Stomach (tissue), 8 donors: ENCODE measurements at regions not wholly inside any gene's neighbourhood (a gene's known extent, or its start where the extent isn't known, plus 50 kb on each side); places are given as distances from the start of the nearest gene placed in this dataset.

Experiments used
- DNase-seq, 2 donors: peaks; one replicate each; pipeline versions ENCODE4 v3.0.0 to v3.0.0-alpha.2; 2013 to 2019
- H3K27ac ChIP-seq, 5 donors: fragments of 200-600 bp in 4 of 5; sonication (generic) in 4 of 5; one replicate each; pipeline ENCODE4 v1.5.1; 2013 to 2019; ENCODE audit warnings: mild to moderate bottlenecking in 1 of 5, moderate library complexity in 1 of 5
- H3K27me3 ChIP-seq, 3 donors: fragments of 200-600 bp; sonication (generic); one replicate each; pipeline ENCODE4 v1.5.1; 2017 to 2019; ENCODE audit warnings: mixed run types in 1 of 3
- H3K36me3 ChIP-seq, 4 donors: fragments of 200-600 bp; sonication (generic); 1 replicate in 3 of 4; 2 replicates in 1 of 4; pipeline ENCODE4 v1.5.1; 2016 to 2019
- H3K4me1 ChIP-seq, 4 donors: fragments of 200-600 bp; sonication (generic); one replicate each; pipeline ENCODE4 v1.5.1; 2016 to 2019
- H3K4me3 ChIP-seq, 4 donors: fragments of 200-600 bp; sonication (generic) in 3 of 4; one replicate each; pipeline ENCODE4 v1.5.1; 2016 to 2019; ENCODE audit warnings: mild to moderate bottlenecking in 1 of 4
- H3K9me3 ChIP-seq, 4 donors: fragments of 200-600 bp; sonication (generic); one replicate each; pipeline ENCODE4 v1.5.1; 2016 to 2019
- EP300 ChIP-seq: sonication (generic); formaldehyde crosslinking; IDR thresholded peaks from one replicate; pipeline ENCODE4 v1.6.1; 2017; ENCODE audit warnings: antibody characterized with exemption
- POLR2A ChIP-seq, 4 donors: fragments of 450-650 bp; IDR thresholded peaks; one replicate each; pipeline ENCODE4 v1.6.1; 2016; ENCODE audit warnings: antibody characterized with exemption in 4 of 4, control low read depth in 2 of 4, mild to moderate bottlenecking in 1 of 4, moderate library complexity in 1 of 4
- POLR2AphosphoS5 ChIP-seq, 3 donors: sonication (generic); formaldehyde crosslinking; IDR thresholded peaks; one replicate each; pipeline ENCODE4 v1.6.1; 2016; ENCODE audit warnings: antibody characterized with exemption in 3 of 3
- WGBS, 5 donors: extraction: QIAGEN DNeasy Blood & Tissue Kit in 3 of 5; methylation state at CpG; one replicate each; pipeline versions ENCODE4 v1.1.5 to v1.1.7; 2013 to 2018; 5-methylcytosine and 5-hydroxymethylcytosine counted together
- intact Hi-C: fragments of 100-400 bp; cut with DNase I; formaldehyde crosslinking; loops from one replicate; pipeline ENCODE4 v1.15.1; 2023; ENCODE audit warnings: low total_unique reads
- TF ChIP-seq, protein P1 (sequence below), 7 experiments: fragments of 450-650 bp in 4 of 7; fragments of 200-600 bp in 3 of 7; sonication (generic) in 3 of 7; IDR thresholded peaks; one replicate each; pipeline ENCODE4 v1.5.1; 2016 to 2019; ENCODE audit warnings: antibody characterized with exemption in 7 of 7, control low read depth in 2 of 7, mild to moderate bottlenecking in 1 of 7
- donor health status: healthy with polysubstance abuse.
- donor health status: Bipolar disorder and iron deficiency.
- donor health status: healthy.

DNA sequence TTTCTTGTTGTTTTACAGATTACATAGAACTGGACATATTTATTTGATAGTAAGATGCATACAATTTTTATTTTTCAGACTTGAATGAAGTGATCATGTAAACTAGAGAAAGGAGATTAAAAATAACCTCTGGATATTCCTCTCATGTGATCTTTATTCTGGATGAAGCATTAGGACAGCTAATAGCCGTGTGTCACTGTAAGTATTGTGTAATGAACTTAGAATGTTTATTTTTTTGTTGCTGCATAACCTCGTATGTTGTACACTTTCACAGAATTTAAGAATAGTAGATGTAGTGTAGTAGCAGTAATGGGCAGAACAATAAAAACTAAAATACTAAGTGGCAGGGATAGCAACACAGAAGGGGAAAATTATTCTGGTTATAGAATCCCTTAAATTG lies 2094.5 kb upstream of the TENM3 start:
- no peak for DNase-seq
- 41 to 61% (median 44%) methylated on average over 2 of the region's 2 CpGs for WGBS, 5 donors
- no peak for TF ChIP-seq POLR2A (IDR thresholded peaks at IDR 0.05)
- TF ChIP-seq EP300, result no peak
- no peak for TF ChIP-seq POLR2AphosphoS5 (IDR thresholded peaks at IDR 0.05)
- TF ChIP-seq, protein P1, sequence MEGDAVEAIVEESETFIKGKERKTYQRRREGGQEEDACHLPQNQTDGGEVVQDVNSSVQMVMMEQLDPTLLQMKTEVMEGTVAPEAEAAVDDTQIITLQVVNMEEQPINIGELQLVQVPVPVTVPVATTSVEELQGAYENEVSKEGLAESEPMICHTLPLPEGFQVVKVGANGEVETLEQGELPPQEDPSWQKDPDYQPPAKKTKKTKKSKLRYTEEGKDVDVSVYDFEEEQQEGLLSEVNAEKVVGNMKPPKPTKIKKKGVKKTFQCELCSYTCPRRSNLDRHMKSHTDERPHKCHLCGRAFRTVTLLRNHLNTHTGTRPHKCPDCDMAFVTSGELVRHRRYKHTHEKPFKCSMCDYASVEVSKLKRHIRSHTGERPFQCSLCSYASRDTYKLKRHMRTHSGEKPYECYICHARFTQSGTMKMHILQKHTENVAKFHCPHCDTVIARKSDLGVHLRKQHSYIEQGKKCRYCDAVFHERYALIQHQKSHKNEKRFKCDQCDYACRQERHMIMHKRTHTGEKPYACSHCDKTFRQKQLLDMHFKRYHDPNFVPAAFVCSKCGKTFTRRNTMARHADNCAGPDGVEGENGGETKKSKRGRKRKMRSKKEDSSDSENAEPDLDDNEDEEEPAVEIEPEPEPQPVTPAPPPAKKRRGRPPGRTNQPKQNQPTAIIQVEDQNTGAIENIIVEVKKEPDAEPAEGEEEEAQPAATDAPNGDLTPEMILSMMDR (IDR thresholded peaks at IDR 0.05), result no peak
- intact Hi-C loops, result no loop called here
- no peaks in the 10 kb centered on the region for H3K36me3 ChIP-seq
- no peaks in the 10 kb centered on the region for H3K9me3 ChIP-seq
- no peaks in the 10 kb centered on the region for H3K4me1 ChIP-seq
- no peak overlapping the region for H3K4me3 ChIP-seq
- H3K27ac ChIP-seq, result no peak overlapping the region
- no peaks in the 10 kb centered on the region for H3K27me3 ChIP-seq

DNA sequence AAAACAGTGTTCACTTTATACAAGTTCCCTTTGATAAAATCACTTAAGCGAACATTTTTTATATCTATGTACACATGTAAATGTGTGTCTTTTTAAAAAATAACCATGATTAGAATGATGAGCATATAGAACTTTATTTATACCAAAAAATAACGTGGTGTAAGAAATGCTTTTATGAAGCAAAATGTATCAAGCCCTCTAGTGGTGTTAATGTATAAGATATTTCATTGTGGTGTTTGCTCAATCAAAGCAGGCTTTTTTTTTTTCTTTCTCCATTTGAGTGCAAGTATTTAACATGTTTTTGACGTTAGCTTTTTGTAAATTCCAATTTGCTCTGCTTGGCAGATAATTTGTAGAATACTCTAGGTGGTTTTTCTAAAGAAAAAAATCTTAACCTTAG lies 2092.4 kb upstream of the TENM3 start:
- Histone ChIP-seq H3K4me3 (no peak overlapping the region), H3K9me3 (no peaks in the 10 kb centered on the region), H3K27me3 (no peaks in the 10 kb centered on the region), H3K27ac (no peak overlapping the region), H3K4me1 (no peaks in the 10 kb centered on the region), H3K36me3 (no peaks in the 10 kb centered on the region)
- intact Hi-C loops, result no loop called here
- DNase-seq, result no peak
- 22 to 33% (median 29%) methylated on average over 3 of the region's 3 CpGs for WGBS, 5 donors
- TF ChIP-seq EP300, result no peak
- TF ChIP-seq, protein P1 (IDR thresholded peaks at IDR 0.05), result peak in 1 of 7 experiments; percentile 12

DNA sequence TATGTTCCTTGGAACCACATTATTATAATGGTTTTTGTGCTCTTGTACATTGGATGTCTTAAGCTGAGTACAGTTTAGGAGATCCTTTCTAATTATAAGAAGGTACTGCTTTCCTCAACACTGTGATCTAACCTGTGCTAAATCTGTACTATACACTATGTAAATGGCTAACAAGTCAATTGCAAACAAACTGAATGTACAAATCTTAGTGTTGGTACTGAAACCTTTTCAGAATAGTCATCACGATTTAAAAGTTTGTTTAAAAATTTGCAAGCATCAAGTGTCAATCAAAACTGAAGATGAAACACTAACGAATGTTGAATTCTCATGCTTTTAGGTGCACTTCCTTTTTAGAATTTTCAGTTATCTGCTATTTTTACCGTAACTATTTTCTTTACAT lies 2090.4 kb upstream of the TENM3 start:
- no peaks in the 10 kb centered on the region for H3K4me1 ChIP-seq
- TF ChIP-seq, protein P1 (IDR thresholded peaks at IDR 0.05), result no peak
- TF ChIP-seq POLR2AphosphoS5 (IDR thresholded peaks at IDR 0.05), result no peak
- no peak for TF ChIP-seq POLR2A (IDR thresholded peaks at IDR 0.05)
- TF ChIP-seq EP300, result no peak
- no peak overlapping the region for H3K4me3 ChIP-seq
- no peaks in the 10 kb centered on the region for H3K9me3 ChIP-seq
- H3K27me3 ChIP-seq, result no peaks in the 10 kb centered on the region
- no peaks in the 10 kb centered on the region for H3K36me3 ChIP-seq
- intact Hi-C loops, result no loop called here
- no peak for DNase-seq
- H3K27ac ChIP-seq, result no peak overlapping the region
- WGBS, 5 donors, result 70 to 86% (median 79%) methylated on average over 3 of the region's 3 CpGs

DNA sequence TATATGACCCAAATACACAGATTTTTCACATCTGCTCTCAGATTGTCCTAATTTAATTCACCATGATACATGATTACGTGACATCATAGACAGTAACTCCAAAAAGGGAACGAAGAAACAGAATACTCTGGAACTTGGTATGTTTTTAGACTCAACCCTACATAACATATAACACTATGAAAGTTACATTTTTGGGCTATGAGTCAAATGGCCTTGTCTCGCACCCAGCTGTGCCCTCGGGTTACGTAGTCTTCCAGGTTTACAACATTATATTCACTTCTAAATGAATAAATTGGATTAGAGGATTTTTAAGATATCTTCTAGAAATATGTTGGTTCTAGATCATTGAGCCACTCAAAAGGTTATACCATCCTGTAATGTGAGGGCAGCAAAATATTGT lies 2089.6 kb upstream of the TENM3 start:
- Histone ChIP-seq H3K4me1 (no peaks in the 10 kb centered on the region), H3K36me3 (no peaks in the 10 kb centered on the region), H3K4me3 (no peak overlapping the region), H3K27me3 (no peaks in the 10 kb centered on the region), H3K27ac (no peak overlapping the region), H3K9me3 (no peaks in the 10 kb centered on the region)
- TF ChIP-seq POLR2A (IDR thresholded peaks at IDR 0.05) (no peak), EP300 (no peak), POLR2AphosphoS5 (IDR thresholded peaks at IDR 0.05) (no peak)
- TF ChIP-seq, protein P1 (IDR thresholded peaks at IDR 0.05), result no peak
- 90 to 94% (median 93%) methylated on average over 5 of the region's 5 CpGs for WGBS, 5 donors
- DNase-seq, result no peak
- intact Hi-C loops, result no loop called here

DNA sequence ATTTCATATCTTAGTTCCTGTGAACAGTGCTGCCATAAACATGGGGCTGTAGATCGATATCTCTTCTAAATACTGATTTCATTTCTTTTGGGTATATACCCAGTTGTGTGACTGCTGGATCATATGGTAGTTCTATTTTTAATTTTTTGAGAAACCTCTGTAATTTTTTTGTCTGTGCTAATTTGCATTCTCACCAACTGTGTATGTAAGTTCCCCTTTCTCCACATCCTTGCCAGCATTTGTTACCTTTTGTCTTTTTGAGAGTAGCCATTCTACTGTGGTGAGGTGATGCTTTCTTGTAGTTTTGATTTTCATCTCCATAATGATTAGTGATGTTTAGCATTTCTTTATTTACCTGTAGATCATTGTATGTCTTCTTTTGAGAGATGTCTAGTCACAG lies 2086.5 kb upstream of the TENM3 start:
- WGBS, 5 donors, result 85 to 98% (median 93%) methylated on average over 1 of the region's 1 CpG
- no peak overlapping the region for H3K4me3 ChIP-seq
- H3K27me3 ChIP-seq, result no peaks in the 10 kb centered on the region
- TF ChIP-seq, protein P1 (IDR thresholded peaks at IDR 0.05), result no peak
- no peaks in the 10 kb centered on the region for H3K4me1 ChIP-seq
- H3K36me3 ChIP-seq, result no peaks in the 10 kb centered on the region
- intact Hi-C loops, result no loop called here
- no peak overlapping the region for H3K27ac ChIP-seq
- no peak for DNase-seq
- H3K9me3 ChIP-seq, result no peaks in the 10 kb centered on the region
